ENCODE measurements at regions not wholly inside any gene's neighbourhood (a gene's known extent, or its start where the extent isn't known, plus 50 kb on each side); places are given as distances from the start of the nearest gene placed in this dataset.

DNA sequence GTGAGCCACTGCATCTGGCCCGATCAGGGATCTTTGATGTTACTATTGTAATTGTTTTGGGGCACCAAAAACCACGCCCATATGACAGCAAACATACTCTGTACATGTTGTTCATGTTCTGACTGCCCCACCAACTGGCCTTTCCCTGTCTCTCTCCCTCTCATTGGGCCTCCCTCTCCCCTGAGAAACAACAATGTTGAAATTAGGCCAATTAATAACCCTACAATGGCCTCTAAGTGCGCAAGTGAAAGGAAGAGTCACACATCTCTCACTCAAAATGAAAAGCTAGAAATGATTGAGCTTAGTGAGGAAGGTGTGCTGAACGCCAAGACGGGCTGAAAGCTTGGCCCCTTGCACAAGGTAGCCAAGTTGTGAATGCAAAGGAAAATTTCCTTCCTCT is 50.3 kb upstream of the SDK1 start:
- H3K36me3 ChIP-seq (ENCODE audit: control insufficient read depth, insufficient read depth, low read length), result no peaks in the 10 kb centered on the region
- no peak overlapping the region for H3K27ac ChIP-seq (ENCODE audit: insufficient read depth, low read length)
- H3K9me3 ChIP-seq (ENCODE audit: control insufficient read depth, insufficient read depth, low read depth, low read length), result no peaks in the 10 kb centered on the region
- no peak overlapping the region for H3K4me3 ChIP-seq (replicated peaks in 1 of 4; ENCODE audit: control extremely low read depth in 1 of 4, insufficient read depth in 1 of 4, low read depth in 3 of 4, low read length in 4 of 4)
- no peak for TF ChIP-seq EZH2 (IDR thresholded peaks at IDR 0.05; ENCODE audit: low read length, missing control alignments)
- TF ChIP-seq, protein P1, sequence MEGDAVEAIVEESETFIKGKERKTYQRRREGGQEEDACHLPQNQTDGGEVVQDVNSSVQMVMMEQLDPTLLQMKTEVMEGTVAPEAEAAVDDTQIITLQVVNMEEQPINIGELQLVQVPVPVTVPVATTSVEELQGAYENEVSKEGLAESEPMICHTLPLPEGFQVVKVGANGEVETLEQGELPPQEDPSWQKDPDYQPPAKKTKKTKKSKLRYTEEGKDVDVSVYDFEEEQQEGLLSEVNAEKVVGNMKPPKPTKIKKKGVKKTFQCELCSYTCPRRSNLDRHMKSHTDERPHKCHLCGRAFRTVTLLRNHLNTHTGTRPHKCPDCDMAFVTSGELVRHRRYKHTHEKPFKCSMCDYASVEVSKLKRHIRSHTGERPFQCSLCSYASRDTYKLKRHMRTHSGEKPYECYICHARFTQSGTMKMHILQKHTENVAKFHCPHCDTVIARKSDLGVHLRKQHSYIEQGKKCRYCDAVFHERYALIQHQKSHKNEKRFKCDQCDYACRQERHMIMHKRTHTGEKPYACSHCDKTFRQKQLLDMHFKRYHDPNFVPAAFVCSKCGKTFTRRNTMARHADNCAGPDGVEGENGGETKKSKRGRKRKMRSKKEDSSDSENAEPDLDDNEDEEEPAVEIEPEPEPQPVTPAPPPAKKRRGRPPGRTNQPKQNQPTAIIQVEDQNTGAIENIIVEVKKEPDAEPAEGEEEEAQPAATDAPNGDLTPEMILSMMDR (conservative IDR thresholded peaks at IDR 0.05 in 1 of 2, IDR thresholded peaks at IDR 0.05 in 1 of 2; ENCODE audit: low read depth in 1 of 2, low read length in 2 of 2), result no peak
- H3K27me3 ChIP-seq (ENCODE audit: control insufficient read depth, insufficient read depth, low read length), result no peaks in the 10 kb centered on the region
- no peaks in the 10 kb centered on the region for H3K79me2 ChIP-seq (ENCODE audit: control insufficient read depth, insufficient read depth, low read length)
- no peaks in the 10 kb centered on the region for H3K4me1 ChIP-seq (ENCODE audit: control insufficient read depth, extremely low read depth, insufficient read depth, low read length)
- H3K9ac ChIP-seq (ENCODE audit: insufficient read depth, low read length), result no peak overlapping the region
- H2AFZ ChIP-seq (ENCODE audit: low read length), result no peak overlapping the region
- no peak for DNase-seq (ENCODE audit: low read depth in 2 of 2)
- no peak overlapping the region for H3K4me2 ChIP-seq (ENCODE audit: extremely low read depth, insufficient read depth, low read length)
- no peaks in the 10 kb centered on the region for H4K20me1 ChIP-seq (ENCODE audit: control insufficient read depth, extremely low read depth, insufficient read depth, low read length)

Data from fibroblast of lung (primary cell).